H1 (cell line): ENCODE measurements at regions not wholly inside any gene's neighbourhood (a gene's known extent, or its start where the extent isn't known, plus 50 kb on each side); places are given as distances from the start of the nearest gene placed in this dataset.

ENCODE experiments used
- CTCF ChIA-PET: fragments of 300-600 bp; sonication (Branson Sonifier 250); formaldehyde crosslinking; loops from one replicate; lab custom pipeline; 2021; ENCODE audit not compliant: partially characterized antibody; lab: Charles Lee
- POLR2A ChIA-PET: fragments of 300-600 bp; sonication (Branson Sonifier 250); formaldehyde crosslinking; loops from one replicate; lab custom pipeline; 2021; ENCODE audit warnings: inconsistent platforms; ENCODE audit not compliant: partially characterized antibody; lab: Charles Lee
- DNase-seq, 2 experiments: peaks; one replicate each; pipeline versions ENCODE4 v3.0.0 to v3.0.0-alpha.2; 2010 to 2022; ENCODE audit warnings: low spot score in 2 of 2, low read depth in 1 of 2, mixed read lengths in 1 of 2
- FAIRE-seq: peaks from 2 replicates; lab custom pipeline; 2011; peaks lifted over from hg19 to GRCh38; lab: Jason Lieb, UNC
- H2AFZ ChIP-seq: 2 replicates; pipeline ENCODE4 v1.8.1; 2012; ENCODE audit warnings: low read length, inconsistent platforms
- H2AK5ac ChIP-seq: 2 replicates; pipeline ENCODE4 v1.6.1; 2013; ENCODE audit warnings: low read depth, low read length
- H2BK120ac ChIP-seq: replicated peaks from 2 replicates; pipeline ENCODE3; 2013; ENCODE audit warnings: low read depth, low read length, inconsistent platforms
- H2BK12ac ChIP-seq: 2 replicates; pipeline ENCODE4 v1.6.1; 2013; ENCODE audit warnings: low read depth, low read length
- H2BK15ac ChIP-seq: 2 replicates; pipeline ENCODE4 v1.6.1; 2013; ENCODE audit warnings: low read length
- H2BK20ac ChIP-seq: 2 replicates; pipeline ENCODE4 v1.6.1; 2013; ENCODE audit warnings: low read length
- H2BK5ac ChIP-seq: 2 replicates; pipeline ENCODE4 v1.6.1; 2013; ENCODE audit warnings: low read depth, low read length
- H3K14ac ChIP-seq: 2 replicates; pipeline ENCODE4 v1.6.1; 2013; ENCODE audit warnings: inconsistent platforms; ENCODE audit not compliant: insufficient read length
- H3K18ac ChIP-seq: 2 replicates; pipeline ENCODE4 v1.6.1; 2013; ENCODE audit warnings: low read length; ENCODE audit errors: extremely low read depth
- H3K23ac ChIP-seq: 2 replicates; pipeline ENCODE4 v1.6.1; 2013; ENCODE audit warnings: inconsistent platforms; ENCODE audit not compliant: insufficient read length
- H3K23me2 ChIP-seq: 2 replicates; pipeline ENCODE4 v1.6.1; 2013; ENCODE audit warnings: low read depth, low read length
- H3K27ac ChIP-seq: 2 replicates; pipeline ENCODE4 v1.6.1; 2011; ENCODE audit warnings: low read depth, low read length, inconsistent platforms
- H3K27me3 ChIP-seq, 4 experiments: replicated peaks in 1 of 4; 1 replicate in 1 of 4; 2 replicates in 3 of 4; pipeline versions ENCODE4 v1.6.1 to v1.8.1; 2011 to 2013; ENCODE audit warnings: low read length in 3 of 4, mild to moderate bottlenecking in 3 of 4, inconsistent platforms in 2 of 4, mixed read lengths in 2 of 4, moderate library complexity in 1 of 4; ENCODE audit not compliant: control insufficient read depth in 3 of 4, insufficient read depth in 3 of 4; ENCODE audit errors: extremely low read depth in 1 of 4
- H3K36me3 ChIP-seq, 4 experiments: 2 replicates each; pipeline versions ENCODE4 v1.6.1 to v1.8.1; 2011 to 2013; ENCODE audit warnings: mild to moderate bottlenecking in 4 of 4, low read length in 3 of 4, moderate library complexity in 2 of 4, control low read depth in 1 of 4, inconsistent platforms in 1 of 4; ENCODE audit not compliant: insufficient read depth in 4 of 4, control insufficient read depth in 2 of 4
- H3K4ac ChIP-seq: replicated peaks from 2 replicates; pipeline ENCODE3; 2013; ENCODE audit warnings: low read length, low read depth, mixed read lengths, inconsistent platforms; ENCODE audit not compliant: insufficient read length
- H3K4me1 ChIP-seq, 4 experiments: replicated peaks in 1 of 4; 1 replicate in 1 of 4; 2 replicates in 3 of 4; pipeline versions ENCODE4 v1.6.1 to v1.8.1; 2011 to 2013; ENCODE audit warnings: low read length in 3 of 4, inconsistent platforms in 2 of 4, mixed read lengths in 1 of 4; ENCODE audit not compliant: insufficient read depth in 4 of 4, control insufficient read depth in 3 of 4
- H3K4me2 ChIP-seq, 2 experiments: 2 replicates each; pipeline versions ENCODE4 v1.6.1 to v1.8.1; 2011 to 2013; ENCODE audit warnings: low read depth in 2 of 2, low read length in 2 of 2, control low read depth in 1 of 2, inconsistent platforms in 1 of 2, mild to moderate bottlenecking in 1 of 2; ENCODE audit not compliant: insufficient read depth in 1 of 2
- H3K4me3 ChIP-seq, 4 experiments: fragments of 200-600, 300-600 bp in 1 of 4; sonication (generic), shearing (Covaris generic), sonication (Bioruptor Twin) in 1 of 4; 2 replicates each; pipeline versions ENCODE4 v1.5.1 to v1.8.1; 2011 to 2016; ENCODE audit warnings: low read length in 4 of 4, low read depth in 3 of 4, control low read depth in 2 of 4, inconsistent platforms in 2 of 4, mild to moderate bottlenecking in 2 of 4, mixed read lengths in 1 of 4, moderate library complexity in 1 of 4; ENCODE audit not compliant: insufficient read depth in 2 of 4; ENCODE audit errors: extremely low read depth in 1 of 4
- H3K56ac ChIP-seq: replicated peaks from 2 replicates; pipeline ENCODE3; 2013; ENCODE audit warnings: low read depth, mild to moderate bottlenecking, mixed read lengths, low read length, inconsistent platforms; ENCODE audit not compliant: insufficient read length
- H3K79me1 ChIP-seq: 2 replicates; pipeline ENCODE4 v1.6.1; 2013; ENCODE audit warnings: low read depth, low read length, control low read depth
- H3K79me2 ChIP-seq, 2 experiments: 2 replicates each; pipeline versions ENCODE4 v1.6.1 to v1.8.1; 2012 to 2013; ENCODE audit warnings: low read length in 2 of 2, mild to moderate bottlenecking in 2 of 2, inconsistent platforms in 1 of 2; ENCODE audit not compliant: insufficient read depth in 2 of 2, control insufficient read depth in 1 of 2
- H3K9ac ChIP-seq, 4 experiments: replicated peaks in 1 of 4; 1 replicate in 1 of 4; 2 replicates in 3 of 4; pipeline versions ENCODE4 v1.6.1 to v1.8.1; 2011 to 2013; ENCODE audit warnings: low read depth in 3 of 4, low read length in 3 of 4, control low read depth in 2 of 4, mild to moderate bottlenecking in 2 of 4, moderate library complexity in 2 of 4, inconsistent platforms in 1 of 4; ENCODE audit errors: extremely low read depth in 1 of 4
- H3K9me3 ChIP-seq, 2 experiments: 2 replicates each; pipeline versions ENCODE4 v1.6.1 to v1.8.1; 2012 to 2013; ENCODE audit warnings: mild to moderate bottlenecking in 2 of 2, moderate library complexity in 2 of 2, control low read depth in 1 of 2, inconsistent platforms in 1 of 2, low read depth in 1 of 2, low read length in 1 of 2, mixed read lengths in 1 of 2; ENCODE audit not compliant: insufficient read depth in 2 of 2
- H4K20me1 ChIP-seq, 2 experiments: replicated peaks in 1 of 2; 2 replicates each; pipeline versions ENCODE3 to v1.8.1; 2011 to 2013; ENCODE audit warnings: inconsistent platforms in 2 of 2, low read length in 2 of 2, mild to moderate bottlenecking in 1 of 2; ENCODE audit not compliant: insufficient read depth in 2 of 2, control insufficient read depth in 1 of 2
- H4K5ac ChIP-seq: 2 replicates; pipeline ENCODE4 v1.6.1; 2013; ENCODE audit warnings: low read length, low read depth, mixed read lengths, inconsistent platforms; ENCODE audit not compliant: insufficient read length
- H4K8ac ChIP-seq: 2 replicates; pipeline ENCODE4 v1.8.0; 2013; ENCODE audit warnings: mild to moderate bottlenecking, moderate library complexity, low read length, inconsistent platforms; ENCODE audit not compliant: insufficient read depth; ENCODE audit errors: extremely low read depth
- H4K91ac ChIP-seq: replicated peaks from 2 replicates; pipeline ENCODE3; 2013; ENCODE audit warnings: low read length, mixed read lengths, inconsistent platforms; ENCODE audit not compliant: insufficient read length
- BACH1 ChIP-seq: IDR thresholded peaks from 2 replicates; pipeline ENCODE4 v1.6.1; 2012; ENCODE audit warnings: low read length, improper control_type of control experiment
- CBX5 ChIP-seq: fragments of 300-800, 300-1000 bp; sonication (generic); IDR thresholded peaks from 2 replicates; pipeline ENCODE4 v1.7.1; 2016; ENCODE audit warnings: antibody characterized with exemption, low read length, low read depth
- CHD1 ChIP-seq: IDR thresholded peaks from 2 replicates; pipeline ENCODE4 v1.6.1; 2012; ENCODE audit warnings: low read depth, low read length, improper control_type of control experiment
- CREB1 ChIP-seq: IDR thresholded peaks from 2 replicates; pipeline ENCODE4 v1.6.1; 2012; ENCODE audit warnings: inconsistent platforms
- POU5F1 ChIP-seq: IDR thresholded peaks from 2 replicates; pipeline ENCODE4 v1.6.1; 2011; ENCODE audit warnings: low read depth, mild to moderate bottlenecking, low read length, moderate library complexity
- SAP30 ChIP-seq: fragments of 300-600 bp; sonication (generic); IDR thresholded peaks from 2 replicates; pipeline ENCODE4 v1.7.1; 2012; ENCODE audit warnings: low read length, moderate library complexity, mild to moderate bottlenecking, inconsistent platforms; ENCODE audit not compliant: insufficient read depth, insufficient replicate concordance
- SIN3A ChIP-seq, 2 experiments: IDR thresholded peaks in 1 of 2; conservative IDR thresholded peaks in 1 of 2; 2 replicates each; pipeline ENCODE4 v1.6.1; 2011 to 2012; ENCODE audit warnings: low read length in 2 of 2, improper control_type of control experiment in 1 of 2, low read depth in 1 of 2, mild to moderate bottlenecking in 1 of 2
- SIRT6 ChIP-seq: IDR thresholded peaks from one replicate; pipeline ENCODE4 v1.7.1; 2012; ENCODE audit warnings: low read length, inconsistent platforms
- SUZ12 ChIP-seq: fragments of 200-600 bp; sonication (generic); IDR thresholded peaks from 2 replicates; pipeline ENCODE4 v1.6.1; 2012; ENCODE audit warnings: mild to moderate bottlenecking, inconsistent platforms, low read length, moderate library complexity, mixed read lengths
- WGBS, 2 experiments: shearing (Covaris generic) in 1 of 2; methylation state at CpG; one replicate each; pipeline versions ENCODE4 v1.1.6 to v1.1.7; 2013 to 2015; ENCODE audit warnings: low lambda C conversion rate in 2 of 2, mixed read lengths in 2 of 2, inconsistent platforms in 1 of 2, low coverage in 1 of 2, missing lambda C conversion rate in 1 of 2; ENCODE audit not compliant: insufficient replicate concordance in 2 of 2, insufficient coverage in 1 of 2, insufficient read length in 1 of 2; ENCODE audit errors: extremely low coverage in 1 of 2, missing lambda C conversion rate in 1 of 2; 5-methylcytosine and 5-hydroxymethylcytosine counted together
- TF ChIP-seq, protein P1 (sequence below): IDR thresholded peaks from 2 replicates; pipeline ENCODE4 v1.6.1; 2012; ENCODE audit warnings: low read length, inconsistent platforms
- TF ChIP-seq, protein P2 (sequence below), 3 experiments: IDR thresholded peaks; 1 replicate in 2 of 3; 2 replicates in 1 of 3; pipeline versions ENCODE4 v1.5.1 to v1.6.1; 2011; ENCODE audit warnings: low read length in 3 of 3, mild to moderate bottlenecking in 3 of 3, inconsistent platforms in 2 of 3, low read depth in 1 of 3, moderate library complexity in 1 of 3; ENCODE audit not compliant: insufficient read depth in 1 of 3; ENCODE audit errors: control extremely low read depth in 1 of 3

DNA sequence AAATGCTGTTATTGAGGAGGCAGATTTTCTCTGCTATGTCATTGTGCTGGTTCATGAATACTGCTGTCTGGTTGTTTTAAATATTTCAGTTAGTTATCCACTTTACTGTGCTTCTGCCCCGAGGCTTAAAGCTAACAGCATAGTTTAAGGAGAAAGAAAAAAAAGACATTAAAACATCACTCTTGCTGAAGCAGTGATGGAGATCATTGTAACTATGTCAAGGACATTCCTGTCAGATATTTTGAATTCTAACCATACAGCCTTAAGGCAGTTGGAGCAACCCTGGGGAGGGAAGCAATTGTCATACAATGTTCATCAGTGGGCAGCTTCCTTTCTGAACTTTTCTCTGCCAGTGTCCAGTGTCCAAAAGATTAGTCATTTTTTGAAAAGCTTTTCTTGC is 199.0 kb upstream of the DDX53 start:
- Histone ChIP-seq H2AK5ac (no peak overlapping the region), H3K27ac (no peak overlapping the region), H4K91ac (no peak overlapping the region), H2BK5ac (no peak overlapping the region), H3K79me2 (no peaks in the 10 kb centered on the region), H3K23ac (no peak overlapping the region), H3K4me1 (no peaks in the 10 kb centered on the region; a peak in 1 of 7 replicates), H3K18ac (no peak overlapping the region), H3K23me2 (no peaks in the 10 kb centered on the region), H3K9ac (no peak overlapping the region), H3K79me1 (no peaks in the 10 kb centered on the region), H3K4me3 (no peak overlapping the region), H2BK15ac (no peak overlapping the region), H4K5ac (no peak overlapping the region), H2AFZ (no peak overlapping the region), H3K4ac (no peak overlapping the region), H3K27me3 (no peaks in the 10 kb centered on the region), H4K8ac (no peak overlapping the region), H2BK12ac (no peak overlapping the region), H2BK20ac (no peak overlapping the region), H3K36me3 (no peaks in the 10 kb centered on the region), H4K20me1 (no peaks in the 10 kb centered on the region), H2BK120ac (no peak overlapping the region), H3K56ac (no peak overlapping the region), H3K9me3 (no peaks in the 10 kb centered on the region), H3K14ac (no peak overlapping the region), H3K4me2 (no peak overlapping the region)
- FAIRE-seq = peak; percentile 83
- no peak for DNase-seq
- whole genome bisulfite sequencing, 2 experiments = 83% methylated on average over 1 of the region's 1 CpG; no CpG with 5 or more reads in 1 of the 2 experiments
- ChIA-PET POLR2A (no interaction called here), CTCF (no interaction called here)
- TF ChIP-seq, protein P1, sequence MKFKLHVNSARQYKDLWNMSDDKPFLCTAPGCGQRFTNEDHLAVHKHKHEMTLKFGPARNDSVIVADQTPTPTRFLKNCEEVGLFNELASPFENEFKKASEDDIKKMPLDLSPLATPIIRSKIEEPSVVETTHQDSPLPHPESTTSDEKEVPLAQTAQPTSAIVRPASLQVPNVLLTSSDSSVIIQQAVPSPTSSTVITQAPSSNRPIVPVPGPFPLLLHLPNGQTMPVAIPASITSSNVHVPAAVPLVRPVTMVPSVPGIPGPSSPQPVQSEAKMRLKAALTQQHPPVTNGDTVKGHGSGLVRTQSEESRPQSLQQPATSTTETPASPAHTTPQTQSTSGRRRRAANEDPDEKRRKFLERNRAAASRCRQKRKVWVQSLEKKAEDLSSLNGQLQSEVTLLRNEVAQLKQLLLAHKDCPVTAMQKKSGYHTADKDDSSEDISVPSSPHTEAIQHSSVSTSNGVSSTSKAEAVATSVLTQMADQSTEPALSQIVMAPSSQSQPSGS = no peak
- TF ChIP-seq CREB1 = no peak
- no peak for TF ChIP-seq POU5F1
- TF ChIP-seq SIN3A (conservative IDR thresholded peaks at IDR 0.05 in 1 of 2, IDR thresholded peaks at IDR 0.05 in 1 of 2; ENCODE audit: low read depth in 1 of 2, low read length in 2 of 2) = no peak
- TF ChIP-seq SUZ12 = no peak
- TF ChIP-seq SAP30 = no peak
- no peak for TF ChIP-seq SIRT6
- TF ChIP-seq, protein P2, sequence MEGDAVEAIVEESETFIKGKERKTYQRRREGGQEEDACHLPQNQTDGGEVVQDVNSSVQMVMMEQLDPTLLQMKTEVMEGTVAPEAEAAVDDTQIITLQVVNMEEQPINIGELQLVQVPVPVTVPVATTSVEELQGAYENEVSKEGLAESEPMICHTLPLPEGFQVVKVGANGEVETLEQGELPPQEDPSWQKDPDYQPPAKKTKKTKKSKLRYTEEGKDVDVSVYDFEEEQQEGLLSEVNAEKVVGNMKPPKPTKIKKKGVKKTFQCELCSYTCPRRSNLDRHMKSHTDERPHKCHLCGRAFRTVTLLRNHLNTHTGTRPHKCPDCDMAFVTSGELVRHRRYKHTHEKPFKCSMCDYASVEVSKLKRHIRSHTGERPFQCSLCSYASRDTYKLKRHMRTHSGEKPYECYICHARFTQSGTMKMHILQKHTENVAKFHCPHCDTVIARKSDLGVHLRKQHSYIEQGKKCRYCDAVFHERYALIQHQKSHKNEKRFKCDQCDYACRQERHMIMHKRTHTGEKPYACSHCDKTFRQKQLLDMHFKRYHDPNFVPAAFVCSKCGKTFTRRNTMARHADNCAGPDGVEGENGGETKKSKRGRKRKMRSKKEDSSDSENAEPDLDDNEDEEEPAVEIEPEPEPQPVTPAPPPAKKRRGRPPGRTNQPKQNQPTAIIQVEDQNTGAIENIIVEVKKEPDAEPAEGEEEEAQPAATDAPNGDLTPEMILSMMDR (IDR thresholded peaks at IDR 0.05; ENCODE audit: control extremely low read depth in 1 of 3, insufficient read depth in 1 of 3, low read depth in 1 of 3, low read length in 3 of 3) = no peak
- no peak for TF ChIP-seq CBX5
- no peak for TF ChIP-seq CHD1
- TF ChIP-seq BACH1 = no peak
